ENCODE measurements at regions not wholly inside any gene's neighbourhood (a gene's known extent, or its start where the extent isn't known, plus 50 kb on each side); places are given as distances from the start of the nearest gene placed in this dataset.

DNA sequence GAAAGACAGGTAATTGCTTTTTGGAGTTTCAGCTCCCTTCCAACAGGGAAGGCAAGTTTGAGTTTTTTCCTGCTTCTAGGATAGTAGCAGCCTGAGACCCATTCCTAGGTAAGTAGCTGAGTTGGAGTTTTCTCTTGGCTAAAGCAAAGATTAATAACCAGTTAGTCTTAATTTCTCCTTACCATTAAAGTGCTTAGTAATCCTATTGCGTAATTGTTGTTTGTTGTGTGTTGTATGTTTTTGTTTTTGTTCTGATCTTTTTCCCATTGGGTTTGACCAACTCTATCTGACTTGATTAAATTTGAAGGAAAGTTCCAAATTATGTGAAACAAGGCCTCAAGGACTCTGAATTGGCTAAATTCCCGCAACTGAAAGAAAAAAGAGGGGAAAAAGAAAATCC, 83.5 kb downstream of the TBX22 start:
- ATAC-seq: no peak

DNA sequence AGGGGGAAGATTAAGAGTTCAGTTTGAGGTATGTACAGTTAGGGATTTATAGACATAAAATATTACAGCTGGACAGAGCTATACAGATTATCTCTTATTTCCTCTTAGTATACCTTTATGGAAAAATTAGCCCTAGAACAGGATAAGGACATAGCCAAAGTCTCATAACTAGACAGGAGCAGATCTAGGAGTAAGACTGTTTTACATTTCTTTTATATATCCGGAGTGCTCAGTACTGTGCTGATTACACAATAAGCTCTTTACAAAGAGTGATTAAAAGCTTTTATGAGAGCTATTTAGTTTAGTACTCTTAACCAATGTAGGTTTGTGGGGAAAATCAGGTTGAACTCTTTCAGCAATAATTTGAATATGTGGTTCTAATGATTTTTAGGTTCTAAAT, 105.8 kb downstream of the TBX22 start:
- no peak for ATAC-seq

DNA sequence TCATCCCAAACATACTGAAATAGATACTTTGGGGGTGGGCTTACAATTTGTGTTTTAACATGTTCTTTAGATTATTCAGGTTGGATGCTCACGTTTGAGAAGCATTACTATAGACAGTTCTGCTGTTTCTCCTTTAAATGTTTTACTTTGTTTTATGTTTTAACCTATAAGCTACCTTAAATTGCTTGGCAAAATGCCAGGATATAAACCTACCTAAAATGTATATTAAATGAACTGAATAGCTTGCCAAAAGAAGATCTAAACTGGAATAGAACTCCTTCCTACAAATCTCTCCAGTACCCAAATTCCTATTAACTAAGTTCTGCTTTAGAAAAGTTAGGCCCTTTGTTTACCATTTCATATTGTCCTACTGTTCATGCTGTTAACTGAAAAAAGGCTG, 124.4 kb downstream of the TBX22 start:
- no peak for ATAC-seq

DNA sequence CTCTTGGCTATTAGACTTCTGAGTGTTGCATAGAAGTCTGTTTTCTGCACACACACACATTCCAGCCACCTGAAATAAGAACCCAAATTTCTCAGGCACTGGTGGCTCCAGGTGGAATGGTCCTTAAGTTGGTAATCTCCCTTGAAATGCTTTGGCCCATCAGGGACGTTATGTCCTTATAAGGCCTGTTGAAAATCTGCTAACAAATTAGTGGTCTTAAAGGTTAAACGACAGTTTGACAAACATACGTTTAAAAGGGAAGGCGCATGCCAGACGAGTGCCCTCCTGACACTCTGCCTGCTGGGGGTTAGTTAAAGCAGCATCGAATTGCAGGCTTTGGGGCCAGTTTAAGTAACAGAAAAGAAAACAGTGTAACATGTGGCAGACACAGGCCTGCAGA, 125.0 kb downstream of the TBX22 start:
- ATAC-seq: no peak

DNA sequence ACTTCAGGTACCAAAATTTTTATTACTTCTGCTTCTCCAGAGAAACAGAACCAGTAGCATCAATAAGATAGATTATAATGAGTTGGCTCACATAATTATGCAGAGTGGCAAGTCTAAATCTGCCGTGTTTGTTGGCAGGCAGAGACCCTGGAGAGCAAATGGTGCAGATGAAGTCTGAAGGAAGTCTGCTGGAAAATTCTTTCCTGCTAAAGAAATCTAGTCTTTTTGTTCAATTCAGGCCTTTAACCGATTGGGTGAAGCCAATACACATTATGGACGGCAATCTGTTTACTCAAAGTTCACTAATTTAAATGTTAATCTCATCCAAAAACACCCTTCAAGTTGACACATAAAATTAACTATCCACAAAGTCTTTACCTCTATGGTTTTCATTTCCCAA, 156.0 kb downstream of the TBX22 start:
- ATAC-seq: no peak

DNA sequence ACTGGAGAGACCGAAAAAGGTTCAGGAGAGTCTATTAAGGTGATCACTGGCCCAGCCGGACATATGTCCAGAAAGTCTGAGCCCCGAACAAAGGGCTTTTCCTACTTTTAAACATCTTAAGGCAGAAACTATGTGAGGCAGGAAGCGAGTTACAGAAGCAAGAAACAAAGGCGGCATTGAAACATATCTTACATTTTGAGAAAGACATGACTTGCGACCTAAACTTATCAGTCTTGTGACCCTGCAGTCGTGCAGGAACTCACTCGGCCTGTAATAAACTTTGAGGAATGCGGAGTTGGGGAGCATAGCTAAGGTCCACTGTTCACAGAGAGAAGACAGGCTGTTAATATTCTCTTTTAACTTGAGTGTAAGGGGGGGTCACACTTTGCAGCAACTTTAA, 158.7 kb downstream of the TBX22 start:
- ATAC-seq: no peak

DNA sequence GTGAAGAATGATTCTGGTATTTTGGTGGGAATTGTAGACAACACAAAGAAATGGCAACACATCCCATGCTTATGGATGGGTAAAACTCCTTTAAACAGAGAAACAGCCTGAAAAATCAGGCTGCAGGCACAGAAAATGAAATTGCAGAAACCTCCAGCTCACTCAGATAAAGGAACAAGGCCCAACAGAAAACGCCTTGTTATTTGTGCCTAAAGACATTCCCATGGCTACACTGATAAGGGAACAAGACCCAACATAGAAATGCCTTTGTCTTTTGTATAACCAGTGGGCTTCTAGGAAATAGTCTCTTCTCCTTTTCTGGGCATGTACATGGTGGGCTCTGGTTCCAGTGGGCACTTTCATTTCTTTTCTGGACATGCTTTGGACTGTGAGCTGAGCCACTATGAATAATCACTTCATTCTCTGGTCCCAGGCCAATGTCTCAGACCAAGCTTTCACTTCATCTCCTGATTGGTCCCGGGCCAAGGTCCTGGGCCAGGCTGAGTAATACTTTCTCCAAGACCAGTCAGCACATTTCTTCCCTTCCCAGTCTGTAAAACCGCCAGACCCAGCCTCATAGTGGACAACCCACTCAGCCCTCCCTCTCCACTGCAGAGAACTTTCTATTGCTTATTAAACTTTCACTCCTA, 160.5 kb downstream of the TBX22 start:
- no peak for ATAC-seq

DNA sequence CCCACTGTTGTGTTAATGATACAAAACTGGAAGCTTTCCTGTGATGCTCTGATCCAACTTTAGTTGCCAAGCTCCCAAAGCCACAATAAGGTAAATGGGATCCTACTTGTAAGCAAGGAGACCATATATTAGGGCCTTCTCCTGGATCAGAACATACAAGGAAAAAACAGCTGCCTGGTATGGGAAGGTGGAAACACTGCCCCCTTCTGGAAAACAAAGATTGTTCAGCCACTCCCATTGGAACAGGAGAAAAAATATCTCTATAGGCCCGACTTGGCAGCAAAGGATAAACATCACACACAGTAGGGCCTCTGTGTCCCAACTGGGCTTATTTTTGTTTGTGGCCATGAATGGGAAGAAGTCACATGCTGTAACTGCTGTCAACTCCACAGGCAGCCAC, 166.5 kb downstream of the TBX22 start:
- no peak for ATAC-seq

DNA sequence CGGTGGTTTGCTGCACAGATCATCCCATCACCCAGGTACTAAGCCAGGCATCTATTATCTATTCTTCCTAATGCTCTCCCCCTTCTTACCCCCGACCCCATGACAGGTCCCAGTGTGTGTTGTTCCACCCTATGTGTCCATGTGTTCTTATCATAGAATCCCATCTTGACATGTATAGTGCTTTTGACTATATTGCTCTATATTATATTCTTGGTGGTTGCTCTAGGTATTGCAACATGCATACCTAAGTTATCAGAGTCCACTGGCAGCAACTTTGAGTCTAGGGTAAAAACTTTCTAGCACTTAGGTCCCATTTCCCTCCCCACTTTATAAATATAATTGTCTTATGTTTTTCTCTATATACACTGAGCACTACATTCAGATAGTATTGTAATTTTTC, 170.3 kb downstream of the TBX22 start:
- no peak for ATAC-seq

DNA sequence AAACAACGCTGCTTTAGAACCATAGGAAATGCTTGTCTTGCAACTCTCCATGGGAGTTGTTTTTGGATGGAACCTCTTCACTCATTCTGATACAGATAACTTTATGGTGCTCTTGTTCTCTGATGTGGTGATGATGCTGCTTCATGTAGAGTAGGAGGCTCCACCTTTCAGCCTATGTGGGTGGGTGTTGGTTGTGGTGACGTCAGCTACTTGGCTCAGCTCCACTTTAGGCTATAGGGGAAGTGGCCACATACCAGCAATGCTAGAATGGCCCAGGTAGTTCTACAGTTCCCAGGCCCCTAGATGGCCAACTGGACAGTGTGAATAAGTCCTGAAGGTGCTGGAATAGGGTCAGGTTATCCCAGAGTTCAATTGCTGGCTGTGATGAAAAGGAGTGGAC, 192.1 kb downstream of the TBX22 start:
- ATAC-seq: no peak

DNA sequence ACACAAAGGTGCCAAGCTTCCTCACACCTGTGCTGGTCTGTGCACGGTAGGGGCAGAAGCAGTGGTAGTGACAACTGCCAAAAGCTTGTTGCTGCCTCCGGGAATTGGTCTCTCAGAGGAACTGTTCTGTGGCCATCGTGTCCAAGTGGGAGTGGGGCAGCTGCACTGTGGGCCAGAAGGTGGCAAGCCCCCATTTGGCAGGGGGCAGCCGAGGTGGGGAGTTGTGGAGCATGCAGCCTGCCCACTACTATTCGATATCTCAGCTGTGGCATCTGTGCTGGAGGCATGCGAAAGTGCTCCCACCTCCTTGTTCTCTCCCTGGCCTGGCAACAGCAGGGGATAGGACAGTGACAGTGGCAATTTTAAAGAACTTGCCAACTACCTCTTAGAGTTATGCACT, 192.8 kb downstream of the TBX22 start:
- no peak for ATAC-seq

DNA sequence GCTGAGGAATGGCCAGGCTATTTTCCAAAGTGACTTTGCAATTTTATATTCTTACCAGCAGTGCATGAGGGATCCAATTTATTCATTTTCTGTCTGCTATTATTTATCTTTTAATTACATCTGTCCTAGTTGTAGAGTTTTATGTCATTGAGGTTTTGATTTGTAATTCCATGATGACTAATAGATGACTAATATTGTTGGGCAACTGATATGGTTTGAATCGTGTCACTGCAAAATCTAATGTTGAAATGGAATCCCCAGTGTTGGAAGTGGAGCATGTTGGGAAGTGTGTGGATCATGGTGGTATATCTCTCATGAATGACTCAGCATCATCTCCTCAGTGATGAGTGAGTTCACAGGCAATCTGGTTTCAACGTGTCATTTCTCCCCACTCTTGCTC, 201.5 kb downstream of the TBX22 start:
- ATAC-seq: no peak

DNA sequence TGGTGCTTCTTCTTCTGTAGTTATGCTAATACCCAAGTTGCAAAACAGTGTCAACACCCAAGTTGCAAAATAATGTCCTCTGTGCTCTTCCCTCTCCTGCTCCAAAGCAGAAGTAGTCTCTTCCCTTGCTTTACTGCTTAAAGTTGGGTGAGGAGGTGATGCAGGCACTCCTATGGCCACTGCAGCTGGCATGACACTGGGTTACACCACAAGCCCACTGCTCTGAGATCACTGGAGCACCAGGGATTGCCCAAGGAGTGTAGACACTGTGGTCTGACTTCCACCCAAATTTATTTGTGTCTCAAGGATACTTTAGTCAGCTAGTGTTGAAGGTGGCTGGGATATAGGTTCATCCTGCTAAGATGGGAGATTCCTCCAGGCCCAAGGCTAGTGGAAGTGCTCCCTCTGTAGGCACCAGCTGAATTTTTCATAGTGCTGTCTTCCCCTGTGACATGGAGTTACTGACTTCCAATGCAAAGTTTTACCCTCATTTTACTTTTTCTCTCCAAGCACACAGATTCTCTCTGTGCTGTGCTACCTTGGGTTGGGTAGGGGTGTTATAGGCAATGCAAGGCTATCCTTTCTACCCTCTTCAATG, 196.2 kb upstream of the TENT5D start:
- ATAC-seq: no peak

DNA sequence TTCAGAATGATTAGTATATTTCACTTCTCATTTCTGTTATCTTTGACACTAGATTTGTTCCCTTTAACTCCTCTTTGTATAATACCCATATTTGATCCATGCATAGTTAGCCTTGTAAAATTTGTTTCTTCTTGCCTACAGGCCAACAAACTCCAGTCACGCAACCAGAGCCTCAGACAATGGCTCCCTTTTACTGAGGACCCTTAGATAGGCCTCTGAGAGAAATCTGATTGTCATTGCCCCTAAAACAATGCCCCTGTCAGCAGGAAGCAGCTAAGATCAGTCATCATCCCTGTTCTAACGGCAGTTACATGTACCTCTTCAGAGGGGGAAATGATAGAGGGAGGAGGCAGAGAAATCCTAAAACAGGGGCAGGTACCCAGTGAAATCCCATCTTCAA, 190.6 kb upstream of the TENT5D start:
- ATAC-seq: no peak

DNA sequence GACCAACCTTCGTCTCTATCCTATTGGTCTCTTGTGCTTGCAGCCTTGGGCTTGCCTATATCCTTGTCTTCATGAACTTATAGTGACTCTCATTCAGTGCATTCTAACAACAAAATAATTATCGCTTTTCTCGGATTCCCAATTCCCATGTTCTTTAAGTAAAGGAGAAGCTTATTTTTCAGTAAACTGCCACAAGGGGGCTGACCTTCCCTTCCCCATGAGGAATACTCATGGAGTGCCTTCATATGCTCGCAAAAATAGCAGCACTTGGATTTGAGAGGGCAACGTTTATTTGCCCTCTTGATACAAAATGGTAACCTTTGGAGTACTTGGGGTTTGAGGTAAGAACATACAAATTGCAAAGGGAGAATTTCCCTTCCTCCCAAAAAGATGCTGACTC, 183.2 kb upstream of the TENT5D start:
- no peak for ATAC-seq

DNA sequence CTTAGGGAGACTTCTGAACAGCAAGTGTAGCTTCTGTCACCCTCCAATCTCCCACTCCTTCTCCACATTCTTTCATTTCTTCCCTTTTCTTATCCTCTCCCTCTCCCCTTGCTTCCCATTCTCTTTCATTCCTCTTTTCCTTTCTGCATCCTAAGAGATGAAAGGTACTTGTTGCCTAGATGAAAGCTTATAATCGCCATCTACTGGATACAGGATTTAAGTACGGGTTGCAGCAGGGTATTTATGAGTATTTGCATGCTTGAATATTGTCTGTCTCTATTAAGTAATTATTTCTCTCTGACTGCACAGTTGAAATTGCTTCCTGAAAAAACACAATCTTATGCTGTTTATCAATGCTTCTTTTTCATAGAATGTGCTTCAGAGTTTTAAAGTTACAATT, 174.0 kb upstream of the TENT5D start:
- no peak for ATAC-seq

DNA sequence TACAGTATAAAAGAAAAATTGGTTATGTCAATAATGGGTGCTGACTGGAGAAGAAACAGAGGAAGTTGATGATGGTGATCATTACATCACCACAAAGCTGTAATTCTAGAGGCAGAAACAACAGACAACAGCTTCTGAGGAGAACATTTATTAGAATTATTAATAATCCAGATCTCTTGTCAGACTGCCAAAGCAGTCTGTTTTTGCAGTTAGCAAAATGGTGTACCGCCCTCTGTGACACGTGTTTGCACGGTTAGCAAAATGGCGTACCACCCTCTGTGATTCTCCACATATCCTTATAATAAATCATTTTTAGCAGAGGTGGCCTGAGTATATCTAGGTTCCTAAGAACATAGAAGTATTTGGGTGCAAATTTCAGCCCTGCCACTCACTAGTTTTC, 154.0 kb upstream of the TENT5D start:
- no peak for ATAC-seq

DNA sequence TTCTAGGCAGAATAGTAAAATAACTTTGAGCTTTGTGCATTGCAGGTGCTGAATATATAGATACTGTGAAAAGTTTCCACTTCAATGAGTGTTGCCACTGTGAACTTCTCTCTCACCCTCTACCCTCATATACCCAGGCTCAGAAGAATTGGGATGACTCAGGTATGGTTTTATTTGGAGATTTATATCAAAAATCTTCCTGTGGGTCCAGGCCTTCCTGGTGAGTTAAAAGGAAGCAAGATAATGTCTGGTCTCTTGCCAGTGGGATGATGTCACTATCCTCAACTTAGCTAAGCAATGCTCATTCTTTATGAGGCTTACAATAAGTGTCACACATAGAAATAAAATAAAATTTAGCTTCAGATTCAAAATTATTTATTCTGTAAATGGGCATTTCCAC, 153.3 kb upstream of the TENT5D start:
- no peak for ATAC-seq

DNA sequence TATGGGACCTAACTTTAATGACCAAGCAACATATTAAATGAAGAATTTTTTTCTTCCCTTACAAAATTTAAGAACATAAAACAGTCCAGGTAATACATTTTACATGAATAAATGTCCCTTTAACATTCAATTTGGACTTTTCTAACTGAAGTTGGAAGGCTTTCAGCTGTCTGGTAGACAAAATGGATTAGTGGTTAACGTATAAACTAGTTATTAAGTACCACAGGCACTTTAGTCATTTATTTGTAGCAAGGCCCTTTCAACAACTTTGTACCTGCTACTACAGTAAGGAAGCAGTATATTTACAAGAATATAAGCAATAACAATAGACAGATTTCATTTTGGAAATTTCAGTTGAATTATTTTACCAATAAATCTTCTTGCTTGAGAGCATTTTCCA, 152.5 kb upstream of the TENT5D start:
- ATAC-seq: no peak

DNA sequence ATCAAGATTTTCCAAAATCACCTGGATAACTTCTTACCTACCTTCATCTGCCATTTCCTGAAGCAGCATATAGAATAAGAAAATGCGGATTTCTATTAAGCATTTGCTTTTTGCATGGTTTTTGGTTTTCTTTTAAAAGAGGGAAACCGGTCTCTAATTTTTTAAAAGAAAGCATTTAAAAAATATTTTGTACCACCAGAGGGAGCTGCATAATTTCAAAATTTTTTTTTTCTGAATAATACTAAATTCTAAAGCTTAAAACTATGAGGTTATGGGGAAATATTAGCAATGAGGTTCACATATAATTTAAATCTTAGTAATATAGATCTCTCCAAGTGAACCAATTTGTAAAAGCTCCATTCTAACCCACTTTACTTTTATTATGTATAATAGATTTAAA, 137.7 kb upstream of the TENT5D start:
- no peak for ATAC-seq

DNA sequence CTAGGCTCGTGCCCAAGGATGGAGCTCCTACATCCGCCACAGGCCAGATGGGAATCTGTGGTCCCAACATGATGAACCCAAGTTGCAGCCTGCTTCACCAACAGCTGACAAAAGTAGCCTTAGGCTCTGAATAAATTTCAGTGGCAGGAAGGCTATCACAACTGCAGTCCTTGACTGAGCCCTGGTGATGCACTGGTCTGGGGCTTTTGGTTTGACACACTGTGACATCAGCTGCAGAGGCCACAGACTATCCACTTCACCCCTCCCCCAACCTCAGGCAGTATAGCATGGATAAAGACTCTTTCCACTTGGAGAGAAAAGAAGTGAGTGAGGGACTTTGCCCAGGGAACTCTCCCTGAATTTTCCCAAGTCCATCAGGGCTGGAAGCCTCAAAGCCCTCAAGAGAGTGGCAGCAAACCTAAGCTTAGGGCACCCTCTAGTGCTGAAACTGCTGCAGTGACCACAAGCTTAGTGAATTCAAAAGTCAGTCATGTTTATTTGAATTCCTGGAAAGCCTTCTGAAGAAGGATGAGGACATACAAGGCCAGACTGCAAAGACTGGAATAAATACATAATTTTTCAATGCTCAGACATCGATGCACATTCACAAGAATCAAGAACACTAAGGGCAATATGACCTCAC, 135.0 kb upstream of the TENT5D start:
- ATAC-seq: no peak

DNA sequence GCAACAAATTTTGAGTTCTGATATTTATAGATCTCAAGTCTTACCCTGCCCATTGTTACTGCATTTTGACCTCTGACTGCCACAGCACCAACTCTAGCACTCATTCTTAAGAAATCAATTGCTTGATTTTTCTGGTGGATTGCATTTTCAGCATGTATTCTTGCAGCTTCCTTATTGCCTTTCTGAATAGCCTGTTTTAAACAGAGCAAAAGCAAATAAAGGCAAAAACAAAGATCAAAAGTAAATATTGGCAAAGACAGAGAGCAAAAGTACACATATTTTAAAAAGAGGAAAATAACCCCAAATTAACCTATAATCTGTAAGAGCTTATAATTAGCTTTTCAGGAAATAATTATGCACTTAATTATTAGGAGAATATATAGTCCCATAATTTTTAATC, 129.4 kb upstream of the TENT5D start:
- ATAC-seq: no peak

DNA sequence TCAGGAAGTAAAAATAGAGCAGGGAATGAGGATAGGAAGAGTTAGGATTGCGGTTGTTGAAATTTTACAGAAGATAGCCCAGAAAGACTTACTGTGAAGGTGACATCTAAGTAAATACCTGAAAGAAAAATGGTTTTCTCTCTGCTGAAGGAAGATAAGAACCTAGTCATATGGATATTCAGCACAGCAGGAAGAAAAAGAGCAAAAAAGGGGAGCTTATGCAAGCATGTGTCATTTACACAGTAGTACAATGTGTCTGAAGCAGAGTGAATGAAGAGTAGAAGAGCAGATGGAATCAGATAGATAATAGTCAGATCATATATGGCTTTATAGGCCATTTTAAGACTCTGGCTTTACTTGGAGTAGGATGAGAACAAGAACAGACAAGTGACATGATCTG, 126.9 kb upstream of the TENT5D start:
- ATAC-seq: no peak

DNA sequence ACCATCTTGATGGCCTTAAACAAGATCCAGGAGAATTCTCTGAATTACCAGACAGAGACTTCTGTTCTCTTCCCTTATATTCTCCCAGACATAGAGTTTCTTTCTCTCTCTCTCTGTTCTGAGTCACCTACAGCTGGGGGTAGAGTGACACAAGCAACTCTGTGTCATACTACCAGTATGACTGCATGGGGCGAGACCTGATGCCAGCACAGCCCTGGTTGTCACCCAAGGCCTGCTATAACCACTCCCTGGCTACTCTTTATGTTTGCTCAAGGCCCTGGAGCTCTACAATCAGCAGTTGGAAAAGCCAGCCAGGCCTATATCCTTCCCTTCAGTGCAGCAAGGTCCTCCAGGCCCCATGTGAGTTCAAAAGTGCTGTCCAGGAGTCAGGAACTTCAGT, 114.2 kb upstream of the TENT5D start:
- peak; percentile 87 for ATAC-seq

DNA sequence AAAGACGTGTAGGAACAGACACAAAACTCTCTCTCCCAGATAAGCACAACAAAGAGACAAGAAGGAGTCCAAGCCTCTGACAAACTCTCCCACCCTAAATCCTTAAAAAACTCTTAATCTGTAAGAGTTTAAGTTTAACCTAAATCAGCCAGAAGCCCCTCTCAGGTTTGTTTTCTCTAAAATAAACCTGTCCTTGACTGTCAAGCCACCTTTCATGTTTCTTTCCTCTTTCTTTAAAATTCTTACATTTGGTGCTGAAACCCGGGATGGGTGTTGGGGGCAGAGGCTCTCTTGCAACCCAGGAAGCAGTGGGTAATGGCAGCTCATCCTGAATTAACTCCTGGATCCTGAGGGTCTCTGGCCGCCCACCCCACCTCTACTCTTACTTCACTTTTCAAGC, 107.8 kb upstream of the TENT5D start:
- no peak for ATAC-seq

Measured in esophagus mucosa (tissue), 1 donor.